ENCODE measurements at regions not wholly inside any gene's neighbourhood (a gene's known extent, or its start where the extent isn't known, plus 50 kb on each side); places are given as distances from the start of the nearest gene placed in this dataset.

GRCh38 chr4:64584125-64584524 lies 174.9 kb upstream of the TECRL start:
- no peak for TF ChIP-seq YY1 (IDR thresholded peaks at IDR 0.05; ENCODE audit: extremely low read depth, insufficient replicate concordance, low read depth, low read length)
- TF ChIP-seq RAD21 (IDR thresholded peaks at IDR 0.05; ENCODE audit: low read depth) = no peak
- no peak for TF ChIP-seq SRF (IDR thresholded peaks at IDR 0.05; ENCODE audit: low read depth)
- TF ChIP-seq SIN3A (IDR thresholded peaks at IDR 0.05; ENCODE audit: low read depth) = no peak
- TF ChIP-seq CTCF (IDR thresholded peaks at IDR 0.05 in 2 of 3, conservative IDR thresholded peaks at IDR 0.05 in 1 of 3; ENCODE audit: borderline replicate concordance in 1 of 3, insufficient read depth in 1 of 3, low read depth in 2 of 3, low read length in 2 of 3) = no peak
- TF ChIP-seq POLR2AphosphoS5 (IDR thresholded peaks at IDR 0.05; ENCODE audit: low read depth, low read length) = no peak
- no peak for TF ChIP-seq EZH2phosphoT487 (IDR thresholded peaks at IDR 0.05; ENCODE audit: borderline replicate concordance)

Data from HCT116 (cell line).